ENCODE measurements at regions not wholly inside any gene's neighbourhood (a gene's known extent, or its start where the extent isn't known, plus 50 kb on each side); places are given as distances from the start of the nearest gene placed in this dataset.

DNA sequence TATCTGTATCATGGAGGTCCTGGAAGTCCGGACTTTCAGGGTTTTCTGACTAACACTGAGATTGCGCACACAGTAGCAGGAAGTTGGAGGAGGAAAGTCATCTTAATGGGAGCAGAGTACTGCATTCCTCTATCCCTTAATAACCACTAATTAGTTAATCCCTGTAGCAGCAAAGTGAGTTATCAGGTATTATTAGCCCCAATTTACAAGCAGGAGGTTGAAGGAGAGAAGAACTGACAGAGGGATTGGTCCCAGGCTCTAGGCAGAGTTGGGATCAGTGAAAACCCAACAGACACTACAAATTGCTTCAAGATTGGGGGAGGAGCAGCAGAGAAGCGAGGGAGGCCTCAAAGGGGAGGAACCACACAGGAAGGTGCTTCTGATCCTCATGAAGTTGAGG lies 74.5 kb upstream of the XPA start:
- WGBS, 2 donors = 69 to 83% methylated on average over 3 of the region's 3 CpGs
- Histone ChIP-seq H3K4me3 (no peak overlapping the region), H3K27me3 (peaks cover 0 to 45% (median 38%) of the 10 kb centered on the region in 7 donors), H3K9me3 (no peaks in the 10 kb centered on the region), H3K36me3 (no peaks in the 10 kb centered on the region), H3K27ac (no peak overlapping the region), H3K4me1 (peaks cover 0 to 5% (median 0%) of the 10 kb centered on the region in 9 donors)
- ATAC-seq (no peak), DNase-seq (no peak)
- TF ChIP-seq CTCF (IDR thresholded peaks at IDR 0.05) = no peak
- intact Hi-C loops (cut with DNase I) = no loop called here

GRCh38 chr9:97772145-97772544 lies 75.0 kb upstream of the XPA start:
- Histone ChIP-seq H3K4me1 (peaks cover 0 to 5% (median 0%) of the 10 kb centered on the region in 9 donors), H3K36me3 (no peaks in the 10 kb centered on the region), H3K27ac (no peak overlapping the region), H3K9me3 (peaks cover 0 to under 1% (median 0%) of the 10 kb centered on the region in 11 donors), H3K4me3 (no peak overlapping the region), H3K27me3 (peaks cover 0 to 49% (median 38%) of the 10 kb centered on the region in 7 donors)
- intact Hi-C loops (cut with DNase I) = no loop called here
- no peak for DNase-seq
- 54 to 68% methylated on average over 4 of the region's 4 CpGs for WGBS, 2 donors
- ATAC-seq = no peak
- TF ChIP-seq CTCF (IDR thresholded peaks at IDR 0.05) = no peak

DNA sequence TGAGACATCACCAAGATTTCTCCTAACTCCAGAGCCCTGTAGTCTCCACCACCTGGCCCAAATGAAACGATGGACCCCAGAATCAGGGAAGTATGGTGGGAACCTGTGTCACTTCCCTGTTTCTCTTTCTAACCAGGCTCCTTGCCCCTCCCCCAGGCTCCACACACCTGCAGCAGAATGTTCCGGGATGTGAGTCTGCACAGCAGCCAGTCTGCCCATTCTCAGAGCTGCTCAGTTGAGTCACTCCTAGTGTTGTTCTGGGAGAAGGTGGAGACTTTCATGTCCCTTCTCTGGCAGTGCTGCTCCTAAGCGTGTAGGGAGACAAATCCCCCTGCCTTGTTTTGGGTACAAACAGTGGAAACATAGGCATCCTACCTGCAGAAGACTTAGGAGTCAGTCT lies 76.0 kb upstream of the XPA start:
- WGBS, 2 donors = 75 to 86% methylated on average over 3 of the region's 3 CpGs
- no peak for DNase-seq

DNA sequence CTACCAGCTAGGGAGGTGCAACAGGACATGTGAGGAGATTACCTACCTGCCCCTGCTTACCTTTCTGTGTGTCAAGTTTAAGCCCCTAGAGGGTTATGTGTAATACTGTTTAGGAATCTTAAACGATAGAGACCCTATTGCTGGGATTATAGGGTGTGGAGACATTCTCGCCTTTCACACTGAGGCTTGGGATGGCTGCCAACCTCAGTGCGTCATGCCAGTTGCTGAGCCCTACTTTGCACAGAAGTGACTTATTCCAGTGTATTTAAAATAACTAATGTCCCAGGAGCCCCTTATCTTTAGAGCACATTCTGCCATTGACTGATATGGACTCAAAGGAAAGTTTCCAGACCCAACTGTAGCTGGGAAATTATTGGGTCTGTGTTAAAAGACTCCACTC lies 76.6 kb upstream of the XPA start:
- Histone ChIP-seq H3K27me3 (peaks cover 0 to 51% (median 38%) of the 10 kb centered on the region in 7 donors), H3K4me3 (no peak overlapping the region), H3K9me3 (peaks cover 0 to 8% (median 6%) of the 10 kb centered on the region in 11 donors), H3K36me3 (no peaks in the 10 kb centered on the region), H3K27ac (no peak overlapping the region), H3K4me1 (peaks cover 0 to 5% (median 0%) of the 10 kb centered on the region in 9 donors)
- DNase-seq (peak; percentile 33 to 56), ATAC-seq (peak in 5 of 8 donors; percentile 16 to 55 (median 45))
- WGBS, 2 donors = 19 to 24% methylated on average over 3 of the region's 3 CpGs
- TF ChIP-seq CTCF (IDR thresholded peaks at IDR 0.05) = no peak
- intact Hi-C loops (cut with DNase I) = no loop called here

More for the DNA sequence above, 76.0 kb upstream of the XPA start:
- no peak overlapping the region for H3K4me3 ChIP-seq
- no peaks in the 10 kb centered on the region for H3K36me3 ChIP-seq
- intact Hi-C loops (cut with DNase I) = no loop called here
- no peak for TF ChIP-seq CTCF (IDR thresholded peaks at IDR 0.05)
- H3K4me1 ChIP-seq = peaks cover 0 to 5% (median 0%) of the 10 kb centered on the region in 9 donors
- H3K27me3 ChIP-seq = peaks cover 0 to 49% (median 38%) of the 10 kb centered on the region in 7 donors
- H3K9me3 ChIP-seq = peaks cover 0 to 2% (median under 1%) of the 10 kb centered on the region in 11 donors
- H3K27ac ChIP-seq = no peak overlapping the region
- no peak for ATAC-seq
